NCI-H146 treated with DMSO at 0.1 percent for 48 hours (cell line): ENCODE measurements at regions not wholly inside any gene's neighbourhood (a gene's known extent, or its start where the extent isn't known, plus 50 kb on each side); places are given as distances from the start of the nearest gene placed in this dataset.

Experiments
- DNase-seq: peaks from one replicate; lab custom pipeline; 2025; ENCODE audit not compliant: unreplicated experiment; lab: John Stamatoyannopoulos, UW

DNA sequence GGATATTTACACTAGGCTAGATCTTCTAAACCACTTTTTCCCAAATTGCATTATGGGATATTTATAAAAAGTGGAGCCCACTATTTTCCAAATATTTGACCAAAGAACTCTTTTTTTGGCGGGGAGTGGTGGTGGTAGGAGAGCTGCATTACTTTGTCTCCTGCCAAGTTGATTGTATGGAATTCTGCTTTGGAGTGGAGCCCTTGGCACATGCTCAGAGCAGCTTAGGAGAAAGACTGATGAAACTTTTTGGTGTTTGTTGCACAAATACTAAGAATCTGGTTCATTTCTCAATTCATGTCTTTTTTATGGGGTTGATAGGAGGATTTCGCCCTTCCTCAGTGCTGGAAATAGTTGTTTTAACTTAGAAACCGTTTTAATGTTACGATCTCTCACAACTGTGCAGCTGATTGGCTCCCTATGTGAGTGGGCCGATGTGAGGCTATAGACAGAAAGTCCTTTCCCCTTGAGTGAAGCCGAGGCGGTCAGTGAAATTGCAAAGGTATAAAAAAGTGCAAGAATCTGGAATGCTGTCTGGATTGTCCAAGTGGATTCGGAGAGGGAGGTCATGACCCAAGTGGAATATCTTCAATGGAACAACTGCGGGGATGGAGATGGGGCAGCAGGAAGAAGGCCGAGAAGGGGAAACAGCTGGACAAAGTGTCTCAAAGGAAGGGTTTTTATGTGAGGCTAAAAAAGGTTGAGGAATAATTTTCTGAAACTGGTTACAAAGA is 415.9 kb downstream of the FGF9 start:
- no peak for DNase-seq

DNA sequence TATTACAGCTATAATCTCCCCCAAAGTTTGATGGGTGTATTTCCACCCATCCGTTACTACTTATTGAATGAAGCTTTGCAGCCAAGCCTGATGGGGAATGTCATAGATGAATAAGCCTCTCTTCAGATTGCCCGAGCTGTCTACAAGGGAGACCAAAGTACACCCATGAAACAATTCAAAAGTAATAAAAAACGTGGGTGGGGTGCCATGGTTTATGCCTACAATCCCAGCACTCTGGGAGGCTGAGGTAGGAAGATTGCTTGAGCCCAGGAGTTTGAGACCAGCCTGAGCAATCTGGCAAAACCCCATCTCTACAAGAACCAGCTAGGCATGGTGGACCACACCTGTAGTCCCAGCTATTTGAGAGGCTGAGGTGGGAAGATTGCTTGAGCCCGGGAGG is 419.2 kb downstream of the FGF9 start:
- DNase-seq = no peak

DNA sequence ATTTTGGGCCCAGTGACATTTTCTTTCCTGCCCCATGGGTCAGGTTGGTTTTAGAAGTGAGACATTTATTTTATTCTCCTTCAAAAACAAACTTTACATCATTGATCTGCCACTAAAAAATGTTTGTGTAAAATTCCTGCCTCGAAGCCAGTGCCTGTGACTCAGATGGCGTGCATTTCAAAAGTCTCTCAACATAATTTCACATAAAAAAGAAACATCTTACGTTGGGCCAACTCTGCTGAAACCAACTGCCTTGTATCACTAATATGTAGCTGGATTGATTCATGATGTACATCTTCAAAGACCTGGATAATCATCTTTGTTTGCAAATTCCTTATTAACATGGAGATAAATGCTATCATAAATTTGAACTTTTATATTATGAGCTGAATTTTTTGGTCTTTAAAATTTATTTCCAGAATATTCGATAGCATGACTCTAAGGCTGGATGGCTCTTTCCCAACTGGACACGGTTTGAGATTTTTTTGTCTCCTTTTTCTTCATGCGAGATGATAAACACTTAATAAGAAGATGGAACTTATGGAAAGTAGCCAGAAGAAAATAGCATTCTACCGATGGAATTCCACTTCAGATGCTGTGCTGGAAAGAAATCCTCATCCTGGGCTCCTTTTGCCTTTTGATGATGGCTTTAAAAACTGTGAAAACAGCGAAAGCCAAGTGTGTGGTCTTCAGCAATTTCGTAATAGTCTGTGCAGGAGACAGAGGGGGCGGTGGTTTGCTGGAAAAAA is 420.5 kb downstream of the FGF9 start:
- DNase-seq = no peak

DNA sequence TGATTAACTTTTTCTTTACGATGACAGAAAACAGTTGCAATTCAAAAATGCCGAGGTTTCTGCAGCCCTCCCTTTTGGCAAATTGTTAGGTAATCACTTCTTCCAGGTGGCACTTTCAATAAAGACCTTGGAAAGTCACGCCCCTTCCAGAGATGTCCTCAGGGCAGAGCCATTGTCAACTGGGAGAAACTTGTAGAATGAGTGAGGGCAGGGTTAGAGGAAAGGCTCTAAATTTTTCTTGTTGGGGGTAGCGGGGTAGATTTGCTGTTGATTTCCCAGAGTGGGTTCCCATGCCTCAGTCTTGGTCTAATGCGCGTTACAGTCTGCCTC is 421.1 kb downstream of the FGF9 start:
- DNase-seq = no peak

DNA sequence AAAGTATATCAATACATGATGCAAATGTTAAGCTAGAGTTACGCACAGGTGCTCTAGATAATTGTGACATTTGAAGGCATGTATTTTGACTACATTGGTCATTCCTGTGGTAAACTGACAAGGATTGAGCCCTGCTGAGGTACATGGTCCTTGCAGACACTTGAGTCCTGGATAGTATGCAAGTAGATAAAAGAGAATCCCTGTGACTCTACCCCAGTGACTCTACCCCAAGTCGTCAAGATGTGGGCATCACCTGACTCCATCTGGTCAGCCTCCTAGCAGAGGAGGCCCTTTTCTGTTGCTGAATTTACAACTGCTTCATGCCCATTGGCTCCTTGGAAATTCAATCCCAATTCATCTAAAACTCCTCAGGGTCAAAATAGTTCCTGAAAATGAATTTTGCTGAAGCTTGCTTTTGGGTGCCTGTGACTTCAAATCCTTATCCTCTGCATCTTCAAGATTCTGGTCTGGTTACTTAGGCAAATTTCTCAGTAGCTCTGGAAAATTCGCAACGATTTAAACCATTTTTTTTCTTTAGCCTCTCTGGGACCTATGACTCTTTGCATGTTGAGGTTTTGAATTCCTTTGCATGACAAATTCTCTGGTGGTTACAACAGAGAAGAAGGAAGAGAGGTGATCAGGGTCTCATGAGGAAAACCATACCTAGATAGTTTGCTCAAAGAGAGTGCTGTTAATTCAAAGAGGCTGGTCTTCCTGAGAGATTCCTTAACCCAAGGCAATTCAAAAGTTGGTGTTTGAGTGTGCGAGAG is 422.1 kb downstream of the FGF9 start:
- DNase-seq = no peak

DNA sequence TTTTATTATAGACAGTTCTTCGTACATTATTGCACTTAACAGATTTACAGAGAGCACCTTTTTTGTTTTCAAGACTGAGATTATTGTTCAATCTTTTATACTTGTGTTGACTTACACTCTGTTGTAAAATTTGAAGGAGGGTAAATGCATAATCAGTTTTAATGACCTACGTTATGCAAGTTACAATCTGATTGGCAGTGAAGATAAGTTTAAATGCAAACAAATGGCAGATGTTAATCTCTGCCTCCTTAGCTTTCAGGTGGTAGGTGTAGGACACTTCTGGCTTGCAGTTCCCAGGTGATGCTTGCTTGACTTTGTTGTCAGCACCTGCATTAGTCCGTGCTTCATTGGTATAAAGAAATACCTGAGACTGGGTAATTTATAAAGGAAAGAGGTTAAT is 424.9 kb downstream of the FGF9 start:
- no peak for DNase-seq

DNA sequence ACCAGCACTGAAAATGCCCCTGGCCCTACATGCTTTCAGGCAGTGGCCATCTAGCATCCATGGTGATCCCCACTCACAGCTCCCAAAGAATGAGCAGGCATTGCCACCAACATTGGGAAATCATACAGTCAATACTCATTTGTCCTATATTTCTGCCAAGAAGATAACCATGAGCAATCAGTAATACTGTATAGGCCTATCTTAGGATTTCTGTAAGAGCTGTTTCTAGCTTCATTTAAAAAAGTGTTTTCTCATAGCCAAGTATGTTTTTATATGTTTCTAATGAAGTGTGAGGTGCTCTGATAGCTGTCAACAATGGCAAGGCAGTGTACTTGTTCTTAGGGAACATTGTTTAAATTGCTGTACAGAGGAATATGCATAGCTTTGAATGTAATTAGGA is 428.7 kb downstream of the FGF9 start:
- no peak for DNase-seq

DNA sequence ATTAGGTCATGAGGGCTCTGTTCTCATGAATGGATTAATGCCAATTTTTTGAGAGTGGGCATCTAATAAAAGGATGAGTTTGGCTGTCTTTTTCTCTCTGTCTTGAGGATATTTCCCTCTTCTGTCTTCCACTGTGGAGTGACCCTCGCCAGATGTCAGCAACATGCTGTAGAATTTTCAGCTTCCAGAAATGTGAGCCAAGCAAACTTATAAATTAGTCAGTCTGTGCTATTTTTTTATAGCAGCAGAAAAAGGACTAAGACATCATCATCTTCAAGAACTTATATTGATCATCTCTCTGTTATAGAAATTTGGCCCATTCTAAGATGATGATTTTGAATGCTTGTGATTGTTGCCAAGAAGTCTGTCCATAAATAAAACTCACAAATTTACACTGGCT is 431.4 kb downstream of the FGF9 start:
- DNase-seq = no peak

DNA sequence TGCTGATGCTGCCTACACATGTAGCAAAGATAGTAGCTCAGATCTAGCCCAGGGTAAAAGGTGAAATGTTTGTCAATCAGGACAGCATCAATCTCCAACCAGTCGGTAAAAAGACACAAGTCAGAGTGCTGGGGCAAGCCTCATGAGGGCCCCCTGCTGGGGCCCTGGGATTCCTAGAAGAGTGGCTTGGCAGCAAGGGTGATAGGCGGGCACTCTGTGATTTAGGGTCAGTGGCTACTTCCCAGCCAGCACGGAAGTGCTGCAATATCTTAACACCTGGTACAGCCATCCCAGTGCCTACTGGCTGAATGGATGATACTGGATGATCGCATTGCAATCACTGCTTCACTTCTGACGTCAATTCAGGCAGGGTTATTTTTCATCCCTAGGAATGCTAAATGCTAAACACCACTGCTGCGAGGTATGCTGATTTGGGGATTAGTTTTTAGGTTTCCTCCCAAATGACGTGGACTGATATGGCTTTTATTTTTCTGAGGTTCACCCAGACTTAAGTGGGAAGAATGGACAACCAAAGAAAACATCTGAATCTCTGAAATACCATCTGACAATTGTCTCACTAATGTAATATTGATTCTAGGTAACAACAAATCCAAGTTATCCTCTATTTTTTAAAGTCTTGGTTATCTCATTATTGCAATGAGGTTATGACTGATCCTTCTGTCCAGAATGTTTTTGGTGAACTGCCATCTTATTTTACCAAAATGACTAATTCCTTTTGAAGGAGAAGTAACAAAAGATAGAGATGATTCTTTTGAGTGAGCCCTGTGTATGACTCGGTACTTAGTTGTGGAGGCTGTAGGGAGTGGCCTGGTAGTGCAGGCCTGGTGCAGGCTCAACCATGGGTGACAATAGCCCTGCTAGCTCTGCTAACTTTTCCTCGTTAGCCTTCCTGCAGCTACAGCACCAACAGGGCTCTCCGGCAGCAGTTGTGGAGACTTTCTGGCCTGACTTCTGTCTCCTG is 432.5 kb downstream of the FGF9 start:
- DNase-seq = no peak

DNA sequence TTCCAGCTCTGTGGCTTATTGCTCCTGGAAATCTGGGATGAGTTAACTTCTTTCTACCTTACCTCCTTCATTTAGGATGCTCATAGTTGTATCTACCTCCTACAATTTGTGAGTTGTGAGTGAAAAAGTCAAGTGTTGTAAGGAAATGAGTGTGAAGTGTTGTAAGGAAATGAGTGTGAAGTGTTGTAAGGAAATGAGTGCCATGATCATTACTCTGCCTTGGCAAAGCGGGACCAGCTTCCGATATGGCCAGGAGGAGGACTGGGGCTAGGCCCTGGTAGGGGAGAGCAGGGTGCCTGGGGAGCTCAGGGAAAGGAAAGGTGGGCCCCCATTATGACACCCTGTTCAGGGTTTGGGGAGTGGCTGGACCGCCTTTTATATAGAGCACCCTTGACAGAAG is 435.2 kb downstream of the FGF9 start:
- no peak for DNase-seq

DNA sequence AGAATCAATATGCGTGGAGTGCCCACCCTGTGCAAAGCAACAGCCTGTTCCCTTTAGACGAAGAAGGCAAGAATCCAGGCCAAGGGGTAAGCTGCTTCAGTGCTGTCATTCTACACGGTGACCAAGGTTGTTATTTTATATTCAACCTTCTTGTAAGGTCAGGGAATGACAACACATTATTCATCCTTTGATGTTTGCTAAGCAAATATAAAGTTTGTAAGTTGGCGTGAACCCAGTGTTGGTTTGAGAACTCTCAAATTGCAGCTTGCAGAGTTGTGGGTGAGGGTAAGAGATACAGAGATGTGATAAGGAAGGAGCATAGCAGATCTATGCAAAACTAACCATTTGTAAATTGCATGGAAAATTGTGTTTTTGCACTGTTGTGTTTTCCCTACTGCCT is 436.7 kb downstream of the FGF9 start:
- DNase-seq = no peak

DNA sequence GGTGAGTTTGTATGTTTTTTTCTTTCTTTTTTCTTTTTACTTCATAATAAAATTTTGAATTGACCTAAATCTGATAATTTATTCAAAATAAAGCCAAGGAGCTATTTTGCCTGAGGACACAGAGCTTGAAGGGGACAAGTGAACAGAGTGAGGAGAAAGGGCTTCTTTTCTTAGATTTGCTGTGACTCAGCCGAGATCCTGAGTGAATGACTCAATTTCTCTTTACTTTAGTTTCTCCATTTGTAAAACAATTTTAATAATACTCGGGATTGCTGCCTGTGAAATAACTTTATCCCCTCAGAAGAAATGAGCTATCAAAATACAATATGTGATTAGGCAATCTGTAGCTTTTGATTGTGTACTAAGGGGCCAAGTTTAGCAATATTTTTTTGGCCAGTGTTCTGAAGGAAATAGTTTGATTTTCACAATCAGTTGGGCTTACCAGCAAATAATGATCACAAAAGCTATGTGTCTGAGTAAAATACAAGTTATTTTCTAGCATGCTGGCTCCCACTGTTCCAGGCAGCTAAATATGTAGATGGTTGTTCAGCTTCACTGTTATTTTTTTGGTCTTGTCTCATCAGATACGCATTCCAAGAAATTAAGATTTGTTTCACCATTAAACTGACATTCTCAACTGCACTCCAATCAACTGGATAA is 437.5 kb downstream of the FGF9 start:
- DNase-seq = no peak

DNA sequence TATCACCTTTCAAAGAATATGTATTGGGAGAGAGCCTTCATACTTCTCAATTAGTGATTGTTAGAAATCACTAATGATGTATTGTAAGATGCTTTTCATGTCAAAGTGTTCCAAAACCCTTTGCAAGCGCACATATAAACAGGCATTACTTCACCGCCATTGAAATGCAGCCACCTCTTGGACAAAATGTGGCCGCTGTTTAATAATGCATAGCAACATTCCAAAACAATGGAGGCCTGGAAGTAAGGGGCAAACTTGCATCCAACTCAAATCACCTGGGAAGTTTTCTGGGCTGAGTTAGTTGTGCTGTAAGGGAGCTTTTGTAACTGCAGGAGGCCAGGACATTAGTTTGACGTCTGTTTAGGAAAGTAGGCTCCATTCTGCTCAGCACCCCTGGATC is 438.1 kb downstream of the FGF9 start:
- no peak for DNase-seq

DNA sequence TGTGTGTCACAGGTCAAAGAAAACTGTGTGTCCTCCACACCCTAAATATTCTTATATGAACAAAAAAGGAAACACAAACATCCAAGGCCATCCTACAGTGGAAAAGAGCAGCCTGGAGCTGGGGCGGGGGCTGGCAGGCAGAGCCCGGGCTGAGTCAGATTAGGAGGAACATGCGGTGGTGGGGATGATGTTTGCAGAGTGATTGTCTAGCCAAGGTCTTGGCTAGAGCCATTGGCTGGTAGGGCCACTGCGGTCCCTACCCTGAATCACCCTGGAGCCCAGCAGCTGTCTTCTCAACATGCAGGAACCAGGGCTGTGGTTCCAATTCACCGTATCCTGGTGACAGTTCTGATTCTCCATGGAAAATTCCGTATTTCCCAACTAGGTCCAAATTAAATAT is 439.5 kb downstream of the FGF9 start:
- no peak for DNase-seq

DNA sequence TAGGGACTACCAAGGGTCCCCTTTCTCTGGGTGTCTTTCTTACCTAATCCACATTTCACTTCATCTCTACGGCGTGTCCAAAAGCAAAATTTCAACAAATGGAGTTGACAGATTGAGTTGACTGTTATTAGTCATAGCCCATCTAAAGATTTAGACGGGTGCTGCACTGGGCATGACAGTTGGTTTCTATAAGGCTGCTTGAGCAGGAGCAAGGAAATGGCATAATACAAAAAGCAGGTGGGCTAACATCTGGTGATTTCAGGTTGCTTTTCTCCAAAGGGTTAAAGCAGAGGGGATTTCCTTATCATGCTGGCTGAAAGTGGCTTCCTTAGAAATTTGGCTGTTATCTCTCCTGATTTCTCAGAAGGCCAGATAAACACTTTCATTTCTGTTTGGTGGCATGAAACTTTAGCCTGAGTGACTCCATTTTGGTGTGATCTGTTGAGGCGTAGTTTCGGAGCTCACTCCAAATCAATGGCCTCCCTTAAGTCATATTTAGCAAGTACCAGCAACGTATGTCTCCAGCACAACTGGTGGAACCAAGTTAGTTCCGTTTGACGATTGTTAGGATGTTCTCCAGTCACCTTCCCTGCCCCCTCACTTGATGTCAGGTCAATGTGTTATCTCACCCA is 440.4 kb downstream of the FGF9 start:
- DNase-seq = no peak

DNA sequence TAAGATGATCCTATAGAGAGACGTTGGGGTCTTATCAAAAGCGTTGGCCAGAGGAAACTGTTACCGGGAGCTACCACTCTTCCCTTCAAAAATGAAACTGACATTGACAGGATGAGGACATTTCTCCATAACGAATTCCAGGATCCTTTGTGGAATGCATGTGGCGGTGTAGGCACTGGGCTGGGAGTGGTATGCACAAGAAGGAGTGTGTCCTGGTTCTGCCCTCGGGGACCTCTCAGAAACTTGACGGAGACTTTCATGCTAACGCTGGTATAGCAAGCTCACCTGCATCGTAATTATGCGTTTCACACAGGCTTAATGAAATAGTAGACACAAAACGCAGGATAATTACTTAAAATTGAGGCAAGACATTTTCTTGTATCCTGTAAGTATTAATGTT is 441.1 kb downstream of the FGF9 start:
- no peak for DNase-seq

DNA sequence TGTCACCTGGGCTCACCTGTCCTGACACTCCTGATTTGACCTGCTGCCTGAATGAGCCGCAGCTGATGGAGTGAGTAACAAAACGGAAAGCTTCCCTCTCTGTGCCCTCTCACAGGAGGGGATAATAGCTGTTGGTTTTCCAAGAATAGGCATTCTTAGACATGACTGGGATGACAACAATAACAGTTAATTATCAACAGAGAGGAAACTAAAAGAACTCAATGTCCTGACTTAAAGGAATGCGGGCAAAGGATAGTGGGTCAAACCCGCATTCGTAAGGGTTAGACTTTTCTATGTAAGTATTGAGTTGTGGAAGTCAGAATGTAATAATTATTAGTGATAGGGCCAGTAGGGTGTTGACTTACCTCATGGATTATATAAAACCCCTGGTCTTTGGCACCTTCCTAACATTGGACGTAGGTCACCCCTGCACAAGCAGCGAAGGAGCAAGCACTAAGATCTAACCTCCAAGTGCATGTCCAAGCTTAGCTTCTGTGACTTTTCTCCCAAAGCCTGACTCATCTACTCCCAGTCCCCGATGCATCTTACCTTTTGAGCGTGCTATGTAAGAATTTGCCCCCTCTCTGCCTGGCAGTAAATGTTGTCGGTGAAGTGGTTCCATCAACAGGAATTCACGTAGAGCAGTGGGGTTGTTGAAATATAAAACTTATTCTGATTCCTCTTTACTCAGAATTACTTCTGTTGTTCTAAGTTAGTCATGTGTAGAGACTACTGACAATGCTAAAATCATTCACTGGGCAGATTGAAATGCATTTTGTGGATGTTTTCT is 442.3 kb downstream of the FGF9 start:
- DNase-seq = no peak

DNA sequence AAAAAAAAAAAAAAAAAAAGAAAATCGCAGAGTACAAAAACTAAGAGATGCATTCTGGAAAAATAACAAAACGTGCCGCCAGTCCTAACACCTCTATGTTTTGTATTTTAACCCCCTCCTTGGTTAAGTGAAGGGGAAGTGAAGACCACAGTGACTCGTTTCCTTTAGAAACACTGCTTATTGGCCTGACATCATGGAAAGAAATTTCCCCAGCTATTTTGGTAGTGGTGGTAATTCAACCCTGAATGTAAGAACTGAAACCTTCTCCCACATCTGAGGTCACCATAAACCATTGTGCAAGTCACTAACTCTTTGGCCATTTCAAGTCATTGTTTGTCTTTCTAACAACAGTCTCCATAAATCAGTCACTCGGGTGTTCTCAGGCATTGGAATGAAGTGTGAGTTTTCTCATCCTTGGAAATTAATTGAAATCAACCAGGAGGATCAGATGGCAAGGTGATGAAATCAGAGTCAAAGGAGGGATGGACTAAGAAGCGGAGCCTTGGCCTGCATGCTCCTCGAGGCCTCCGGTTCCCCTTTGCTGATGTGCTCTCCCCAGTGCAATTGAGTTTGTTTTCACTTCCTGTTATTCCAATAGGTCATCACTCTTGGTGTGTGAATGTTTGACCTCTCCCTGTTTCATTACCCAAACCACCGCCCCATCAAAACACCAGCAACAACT is 443.9 kb downstream of the FGF9 start:
- DNase-seq = no peak

DNA sequence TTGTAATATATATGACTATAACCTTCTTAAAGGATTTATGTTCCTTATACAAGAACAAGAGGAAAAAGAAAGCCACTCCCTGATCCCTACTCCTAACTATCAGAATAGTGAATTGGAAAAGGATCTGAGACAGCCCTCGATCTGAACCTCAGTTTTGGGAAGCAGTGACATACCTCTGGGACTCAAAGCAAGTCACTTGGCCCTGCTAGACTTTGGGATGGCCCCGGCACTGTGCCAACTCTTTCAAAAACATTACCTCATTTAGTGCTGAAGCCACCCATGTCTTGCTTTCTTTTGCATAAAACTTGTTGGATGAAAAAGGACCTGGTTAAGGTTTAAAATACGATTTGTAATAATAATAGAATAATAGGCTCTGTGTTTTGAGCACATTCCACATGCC is 447.3 kb downstream of the FGF9 start:
- no peak for DNase-seq
